ENCODE measurements at regions not wholly inside any gene's neighbourhood (a gene's known extent, or its start where the extent isn't known, plus 50 kb on each side); places are given as distances from the start of the nearest gene placed in this dataset.

GRCh38 chr2:236787885-236788284, 218.3 kb downstream of the ACKR3 start:
- Mint-ChIP-seq H3K4me3 (ENCODE audit: unreplicated experiment) (no peak overlapping the region), H3K4me1 (ENCODE audit: insufficient read depth, unreplicated experiment) (peaks cover 15% of the 10 kb centered on the region), H3K27ac (ENCODE audit: low read depth, unreplicated experiment) (no peak overlapping the region), H3K27me3 (ENCODE audit: insufficient read depth, unreplicated experiment) (no peaks in the 10 kb centered on the region), H3K9me3 (ENCODE audit: unreplicated experiment) (peaks cover 16% of the 10 kb centered on the region), H3K36me3 (ENCODE audit: insufficient read depth, unreplicated experiment) (peaks cover 6% of the 10 kb centered on the region)
- DNase-seq (ENCODE audit: unreplicated experiment), result no peak
- intact Hi-C loops (cut with micrococcal nuclease), result no loop called here
- POLR2A ChIA-PET, result no interaction called here
- CTCF ChIA-PET, result no interaction called here
- TF ChIP-seq CTCF (IDR thresholded peaks at IDR 0.05; ENCODE audit: unreplicated experiment), result no peak
- BruUV-seq (replicated peaks), result no TSS peak

- intact Hi-C loops (cut with micrococcal nuclease), result no loop called here
Observed at GRCh38 chr2:236790963-236791362, 221.3 kb downstream of the ACKR3 start.

GRCh38 chr2:236793023-236794011, 223.7 kb downstream of the ACKR3 start:
- peaks cover 5% of the 10 kb centered on the region for H3K36me3 Mint-ChIP-seq (ENCODE audit: insufficient read depth, unreplicated experiment)
- H3K27ac Mint-ChIP-seq (ENCODE audit: low read depth, unreplicated experiment), result no peak overlapping the region
- no peak overlapping the region for H3K4me3 Mint-ChIP-seq (ENCODE audit: unreplicated experiment)

More at GRCh38 chr2:236790963-236791362, 221.3 kb downstream of the ACKR3 start:
- no peak for DNase-seq (ENCODE audit: unreplicated experiment)
- H3K36me3 Mint-ChIP-seq (ENCODE audit: insufficient read depth, unreplicated experiment), result no peaks in the 10 kb centered on the region
- ChIA-PET POLR2A (interaction anchor here (0.6 kb wide), 1 partner anchor 16 kb away, joined by 3 read pairs; no protein-coding TSS in a partner anchor), CTCF (interaction anchor here (0.5 to 0.6 kb wide), 2 partner anchors 282 to 562 kb away, joined by 3 read pairs; no protein-coding TSS in a partner anchor)
- H3K9me3 Mint-ChIP-seq (ENCODE audit: unreplicated experiment), result no peaks in the 10 kb centered on the region
- no peaks in the 10 kb centered on the region for H3K27me3 Mint-ChIP-seq (ENCODE audit: insufficient read depth, unreplicated experiment)
- TF ChIP-seq CTCF (IDR thresholded peaks at IDR 0.05; ENCODE audit: unreplicated experiment), result no peak
- BruUV-seq (replicated peaks), result no TSS peak
- no peak overlapping the region for H3K27ac Mint-ChIP-seq (ENCODE audit: low read depth, unreplicated experiment)
- no peak overlapping the region for H3K4me3 Mint-ChIP-seq (ENCODE audit: unreplicated experiment)
- no peaks in the 10 kb centered on the region for H3K4me1 Mint-ChIP-seq (ENCODE audit: insufficient read depth, unreplicated experiment)

More at GRCh38 chr2:236793023-236794011, 223.7 kb downstream of the ACKR3 start:
- CTCF ChIA-PET, result interaction anchor here (0.6 to 0.9 kb wide), 2 partner anchors 9 to 398 kb away, joined by 3 read pairs; no protein-coding TSS in a partner anchor
- POLR2A ChIA-PET, result interaction anchor here (0.7 kb wide), 1 partner anchor 320 kb away, joined by 3 read pairs; no protein-coding TSS in a partner anchor
- intact Hi-C loops (cut with micrococcal nuclease), result no loop called here
- H3K4me1 Mint-ChIP-seq (ENCODE audit: insufficient read depth, unreplicated experiment), result no peaks in the 10 kb centered on the region
- no peak for TF ChIP-seq CTCF (IDR thresholded peaks at IDR 0.05; ENCODE audit: unreplicated experiment)
- H3K9me3 Mint-ChIP-seq (ENCODE audit: unreplicated experiment), result peaks cover 7% of the 10 kb centered on the region
- BruUV-seq (replicated peaks), result no TSS peak
- H3K27me3 Mint-ChIP-seq (ENCODE audit: insufficient read depth, unreplicated experiment), result no peaks in the 10 kb centered on the region
- DNase-seq (ENCODE audit: unreplicated experiment), result no peak

Measured in MCF 10A (cell line).